ENCODE measurements at regions not wholly inside any gene's neighbourhood (a gene's known extent, or its start where the extent isn't known, plus 50 kb on each side); places are given as distances from the start of the nearest gene placed in this dataset.

GRCh38 chr12:46497739-46498138 is 125.2 kb upstream of the SLC38A2 start:
- TF ChIP-seq YY1 (IDR thresholded peaks at IDR 0.05; ENCODE audit: insufficient read depth, insufficient read length) (no peak), SUZ12 (IDR thresholded peaks at IDR 0.05; ENCODE audit: extremely low read depth, insufficient read depth, insufficient read length) (no peak), ZNF274 (IDR thresholded peaks at IDR 0.05; ENCODE audit: low read depth, low read length) (no peak)

Measured in NT2/D1 (cell line).